ENCODE measurements at regions not wholly inside any gene's neighbourhood (a gene's known extent, or its start where the extent isn't known, plus 50 kb on each side); places are given as distances from the start of the nearest gene placed in this dataset.
"Not testable (repeated sequence)": the region's sequence is repeated elsewhere in the genome, so short reads cannot be mapped to it uniquely, and the experiment has no call there.

- not testable (repeated sequence) for DNase-seq (ENCODE audit: low spot score)
Measured at GRCh38 chr4:123537906-123538402, 141.4 kb downstream of the SPRY1 start.

- DNase-seq (ENCODE audit: low spot score), result no peak
Measured at GRCh38 chr4:123545667-123546572, 149.3 kb downstream of the SPRY1 start.

- DNase-seq (ENCODE audit: low spot score), result no peak
Measured at GRCh38 chr4:123546573-123547060, 150.0 kb downstream of the SPRY1 start.

- no peak for DNase-seq (ENCODE audit: low spot score)
Measured at GRCh38 chr4:123547216-123548165, 150.9 kb downstream of the SPRY1 start.

- DNase-seq (ENCODE audit: low spot score), result peak; percentile 22
Measured at GRCh38 chr4:123553279-123553678, 156.7 kb downstream of the SPRY1 start.

- no peak for DNase-seq (ENCODE audit: low spot score)
Measured at GRCh38 chr4:123553733-123554637, 157.4 kb downstream of the SPRY1 start.

- DNase-seq (ENCODE audit: low spot score), result peak; percentile 25
Measured at GRCh38 chr4:123554801-123555232, 158.2 kb downstream of the SPRY1 start.

- DNase-seq (ENCODE audit: low spot score), result peak; percentile 63
Measured at GRCh38 chr4:123555233-123555806, 158.7 kb downstream of the SPRY1 start.

- no peak for DNase-seq (ENCODE audit: low spot score)
Measured at GRCh38 chr4:123555807-123556273, 159.2 kb downstream of the SPRY1 start.

- no peak for DNase-seq (ENCODE audit: low spot score)
Measured at GRCh38 chr4:123556526-123556925, 159.9 kb downstream of the SPRY1 start.

- DNase-seq (ENCODE audit: low spot score), result no peak
Measured at GRCh38 chr4:123557857-123558536, 161.4 kb downstream of the SPRY1 start.

- no peak for DNase-seq (ENCODE audit: low spot score)
Measured at GRCh38 chr4:123558865-123559264, 162.3 kb downstream of the SPRY1 start.

- DNase-seq (ENCODE audit: low spot score), result no peak
Measured at GRCh38 chr4:123559955-123560871, 163.6 kb downstream of the SPRY1 start.

GRCh38 chr4:123561525-123561924 is 164.9 kb downstream of the SPRY1 start:
- no peak for DNase-seq (ENCODE audit: low spot score)

- no peak for DNase-seq (ENCODE audit: low spot score)
Measured at GRCh38 chr4:123562994-123563750, 166.6 kb downstream of the SPRY1 start.

- DNase-seq (ENCODE audit: low spot score), result peak; percentile 73
Measured at GRCh38 chr4:123564758-123565346, 168.3 kb downstream of the SPRY1 start.

GRCh38 chr4:123568936-123569335 is 172.3 kb downstream of the SPRY1 start:
- DNase-seq (ENCODE audit: low spot score), result no peak

GRCh38 chr4:123569541-123569940 is 172.9 kb downstream of the SPRY1 start:
- DNase-seq (ENCODE audit: low spot score), result no peak

All from Ammon's horn (tissue), 1 donor.